A673 (cell line): ENCODE measurements at regions not wholly inside any gene's neighbourhood (a gene's known extent, or its start where the extent isn't known, plus 50 kb on each side); places are given as distances from the start of the nearest gene placed in this dataset.

Source experiments
- BruUV-seq: library from RNA; stranded (reverse); fragments of 400-500 nt; replicated peaks from 2 replicates; lab custom pipeline; 2021; lab: Mats Ljungman, UMichigan
- CTCF ChIA-PET: fragments of 300-600 bp; sonication (Branson Sonifier 250); formaldehyde crosslinking; loops from one replicate; lab custom pipeline; 2022; ENCODE audit warnings: antibody characterized with exemption; lab: Charles Lee
- POLR2A ChIA-PET: fragments of 300-600 bp; sonication (Branson Sonifier 250); formaldehyde crosslinking; loops from one replicate; lab custom pipeline; 2022; ENCODE audit warnings: antibody characterized with exemption; ENCODE audit not compliant: low non-redundant PET; lab: Charles Lee
- DNase-seq: peaks from one replicate; pipeline ENCODE4 v3.0.0-alpha.2; 2015; ENCODE audit warnings: low spot score
- H3K27ac ChIP-seq: fragments of 200-600 bp; sonication (generic); 2 replicates; pipeline ENCODE4 v1.5.1; 2016; ENCODE audit warnings: mixed run types, low read depth, mild to moderate bottlenecking, mixed read lengths, antibody characterized with exemption, low read length; ENCODE audit not compliant: poor library complexity, severe bottlenecking
- H3K27me3 ChIP-seq: fragments of 200-600 bp; sonication (generic); replicated peaks from 2 replicates; pipeline ENCODE4 v1.6.1; 2017; ENCODE audit warnings: mixed run types, low read depth, mild to moderate bottlenecking, mixed read lengths, antibody characterized with exemption, low read length; ENCODE audit not compliant: insufficient read depth, poor library complexity
- H3K36me3 ChIP-seq: fragments of 200-600 bp; sonication (generic); 2 replicates; pipeline ENCODE4 v1.6.1; 2016; ENCODE audit warnings: mixed run types, mild to moderate bottlenecking, mixed read lengths, antibody characterized with exemption, low read length; ENCODE audit not compliant: insufficient read depth, poor library complexity, severe bottlenecking
- H3K4me1 ChIP-seq: fragments of 200-600 bp; sonication (generic); 2 replicates; pipeline ENCODE4 v1.6.1; 2017; ENCODE audit warnings: mixed run types, mild to moderate bottlenecking, mixed read lengths, antibody characterized with exemption, low read length; ENCODE audit not compliant: insufficient read depth, poor library complexity, severe bottlenecking
- H3K4me3 ChIP-seq: fragments of 200-600 bp; sonication (generic); 2 replicates; pipeline ENCODE4 v1.5.1; 2016; ENCODE audit warnings: low read depth, mixed run types, mild to moderate bottlenecking, mixed read lengths, low read length; ENCODE audit not compliant: poor library complexity, severe bottlenecking
- H3K9me3 ChIP-seq: fragments of 200-600 bp; sonication (generic); 2 replicates; pipeline ENCODE4 v1.6.1; 2016; ENCODE audit warnings: mixed run types, low read depth, mild to moderate bottlenecking, mixed read lengths, antibody characterized with exemption, low read length; ENCODE audit not compliant: poor library complexity, severe bottlenecking
- EZH2 ChIP-seq: fragments of 200-600 bp; sonication (generic); IDR thresholded peaks from 2 replicates; pipeline ENCODE4 v1.6.1; 2017; ENCODE audit warnings: borderline replicate concordance, low read depth, mild to moderate bottlenecking, mixed read lengths, antibody characterized with exemption, low read length; ENCODE audit not compliant: poor library complexity, severe bottlenecking
- intact Hi-C: fragments of 100-400 bp; cut with micrococcal nuclease; formaldehyde crosslinking; loops from one replicate; pipeline ENCODE4 v1.10.0; 2022; ENCODE audit not compliant: unreplicated experiment
- TF ChIP-seq, protein P1 (sequence below): fragments of 300-800, 200-600 bp; sonication (generic); conservative IDR thresholded peaks from 2 replicates; pipeline ENCODE4 v1.5.1; 2017; ENCODE audit warnings: low read depth, mild to moderate bottlenecking, antibody characterized with exemption, low read length, moderate library complexity, mixed read lengths

DNA sequence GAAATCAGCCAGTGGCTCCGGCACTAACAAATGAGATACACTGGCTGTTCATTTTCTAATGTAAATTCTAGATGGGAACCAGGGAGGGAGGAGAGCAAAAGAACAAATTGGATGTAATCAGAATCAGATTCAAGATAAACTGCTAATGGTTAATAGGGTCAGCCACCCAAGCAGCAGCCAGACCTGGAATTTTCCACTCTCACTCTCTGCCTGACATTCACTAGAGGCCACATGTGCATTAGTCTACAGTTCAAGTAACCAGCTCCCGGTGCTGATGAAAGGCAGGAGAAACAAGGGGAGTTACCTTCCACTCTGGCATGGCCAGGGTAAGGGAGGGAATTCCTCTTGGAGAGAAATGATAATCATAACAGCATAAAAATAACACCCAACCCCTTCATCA, 597.7 kb downstream of the TOX3 start:
- intact Hi-C loops: no loop called here

DNA sequence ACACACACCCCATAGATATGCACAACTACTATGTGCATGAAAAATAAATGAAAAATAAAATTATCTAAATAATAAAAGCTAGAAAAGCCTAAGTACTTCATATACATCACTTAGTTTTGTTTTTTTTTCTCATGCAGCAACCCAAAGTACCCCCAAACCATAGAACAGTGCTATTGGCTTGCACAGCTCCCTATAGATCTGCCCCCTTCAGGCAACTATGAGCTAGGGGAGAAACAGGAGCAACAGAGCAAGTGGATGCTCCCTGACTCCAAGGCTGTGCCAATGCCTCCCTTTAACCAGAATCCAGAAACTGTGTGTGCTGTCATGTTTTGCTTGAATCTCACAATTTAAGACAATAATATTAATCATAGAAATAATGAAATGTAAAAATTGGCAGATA, 605.5 kb downstream of the TOX3 start:
- intact Hi-C loops: no loop called here
- no peaks in the 10 kb centered on the region for H3K36me3 ChIP-seq
- no peak overlapping the region for H3K4me3 ChIP-seq
- H3K27me3 ChIP-seq: no peaks in the 10 kb centered on the region
- H3K4me1 ChIP-seq: no peaks in the 10 kb centered on the region
- no TSS peak for BruUV-seq
- DNase-seq: no peak
- TF ChIP-seq, protein P1, sequence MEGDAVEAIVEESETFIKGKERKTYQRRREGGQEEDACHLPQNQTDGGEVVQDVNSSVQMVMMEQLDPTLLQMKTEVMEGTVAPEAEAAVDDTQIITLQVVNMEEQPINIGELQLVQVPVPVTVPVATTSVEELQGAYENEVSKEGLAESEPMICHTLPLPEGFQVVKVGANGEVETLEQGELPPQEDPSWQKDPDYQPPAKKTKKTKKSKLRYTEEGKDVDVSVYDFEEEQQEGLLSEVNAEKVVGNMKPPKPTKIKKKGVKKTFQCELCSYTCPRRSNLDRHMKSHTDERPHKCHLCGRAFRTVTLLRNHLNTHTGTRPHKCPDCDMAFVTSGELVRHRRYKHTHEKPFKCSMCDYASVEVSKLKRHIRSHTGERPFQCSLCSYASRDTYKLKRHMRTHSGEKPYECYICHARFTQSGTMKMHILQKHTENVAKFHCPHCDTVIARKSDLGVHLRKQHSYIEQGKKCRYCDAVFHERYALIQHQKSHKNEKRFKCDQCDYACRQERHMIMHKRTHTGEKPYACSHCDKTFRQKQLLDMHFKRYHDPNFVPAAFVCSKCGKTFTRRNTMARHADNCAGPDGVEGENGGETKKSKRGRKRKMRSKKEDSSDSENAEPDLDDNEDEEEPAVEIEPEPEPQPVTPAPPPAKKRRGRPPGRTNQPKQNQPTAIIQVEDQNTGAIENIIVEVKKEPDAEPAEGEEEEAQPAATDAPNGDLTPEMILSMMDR: peak; percentile 20; the same call in 1 of the 2 replicates
- TF ChIP-seq EZH2: no peak
- no peak overlapping the region for H3K27ac ChIP-seq
- POLR2A ChIA-PET: no interaction called here
- H3K9me3 ChIP-seq: no peaks in the 10 kb centered on the region
- CTCF ChIA-PET: no interaction called here

More for the DNA sequence above, 597.7 kb downstream of the TOX3 start:
- Histone ChIP-seq H3K36me3 (no peaks in the 10 kb centered on the region), H3K9me3 (no peaks in the 10 kb centered on the region), H3K27me3 (no peaks in the 10 kb centered on the region), H3K4me3 (no peak overlapping the region), H3K4me1 (no peaks in the 10 kb centered on the region), H3K27ac (no peak overlapping the region)
- ChIA-PET POLR2A (no interaction called here), CTCF (no interaction called here)
- no TSS peak for BruUV-seq
- TF ChIP-seq EZH2: no peak
- TF ChIP-seq, protein P1: no peak
- DNase-seq: no peak

DNA sequence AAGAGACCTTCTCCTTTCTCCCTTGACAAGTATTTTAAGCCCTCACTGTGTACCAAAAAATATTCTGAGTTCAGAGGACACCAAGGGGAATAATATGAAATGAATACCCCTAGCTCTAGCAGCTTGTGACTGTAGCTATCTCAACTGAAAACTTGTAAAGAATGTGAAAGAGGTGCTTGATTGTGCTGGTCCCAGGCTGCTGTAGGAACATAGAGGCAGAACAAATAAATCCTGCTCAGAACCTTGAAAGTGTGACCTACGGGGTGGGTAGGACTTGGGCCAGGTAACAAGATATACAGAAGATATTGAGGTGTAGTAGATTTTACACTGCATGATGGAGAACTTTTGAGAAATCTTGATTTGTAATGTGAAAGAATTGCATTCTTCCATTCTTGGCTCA, 606.8 kb downstream of the TOX3 start:
- H3K9me3 ChIP-seq: no peaks in the 10 kb centered on the region
- ChIA-PET POLR2A (no interaction called here), CTCF (no interaction called here)
- H3K4me3 ChIP-seq: no peak overlapping the region
- H3K27ac ChIP-seq: no peak overlapping the region
- no TSS peak for BruUV-seq
- TF ChIP-seq EZH2: no peak
- TF ChIP-seq, protein P1: no peak
- no peaks in the 10 kb centered on the region for H3K27me3 ChIP-seq
- H3K4me1 ChIP-seq: no peaks in the 10 kb centered on the region
- no peak for DNase-seq
- H3K36me3 ChIP-seq: no peaks in the 10 kb centered on the region
- intact Hi-C loops: no loop called here
